HG02970 (cell line): ENCODE measurements at regions not wholly inside any gene's neighbourhood (a gene's known extent, or its start where the extent isn't known, plus 50 kb on each side); places are given as distances from the start of the nearest gene placed in this dataset.
"Not testable (repeated sequence)": the region's sequence is repeated elsewhere in the genome, so short reads cannot be mapped to it uniquely, and the experiment has no call there.

Experiments
- ATAC-seq: cut with Tn5 transposase; IDR thresholded peaks from one replicate; pipeline ENCODE4 v1.9.1; 2021; ENCODE audit warnings: mild to moderate bottlenecking, moderate library complexity, moderate number of reproducible peaks; ENCODE audit not compliant: unreplicated experiment, low FRiP score

DNA sequence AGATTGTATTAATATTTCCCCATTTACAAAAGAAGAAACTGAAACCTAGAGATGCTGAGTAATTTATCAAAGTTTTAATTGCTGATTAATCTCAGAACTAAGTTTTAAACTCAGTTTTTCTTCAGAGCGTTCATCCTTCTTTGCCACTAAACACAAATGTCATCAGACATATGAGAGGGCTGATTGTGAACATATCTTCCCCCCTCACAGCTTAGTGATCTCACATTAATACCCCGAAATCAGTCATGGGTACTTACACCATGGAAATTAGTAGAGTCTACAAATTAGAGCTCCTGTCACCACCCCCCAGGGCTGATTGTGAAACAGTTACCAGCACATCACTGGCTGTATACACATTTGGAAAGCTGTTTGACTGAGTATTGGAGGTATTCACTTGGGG is 189.3 kb upstream of the SGO1 start:
- ATAC-seq = no peak

DNA sequence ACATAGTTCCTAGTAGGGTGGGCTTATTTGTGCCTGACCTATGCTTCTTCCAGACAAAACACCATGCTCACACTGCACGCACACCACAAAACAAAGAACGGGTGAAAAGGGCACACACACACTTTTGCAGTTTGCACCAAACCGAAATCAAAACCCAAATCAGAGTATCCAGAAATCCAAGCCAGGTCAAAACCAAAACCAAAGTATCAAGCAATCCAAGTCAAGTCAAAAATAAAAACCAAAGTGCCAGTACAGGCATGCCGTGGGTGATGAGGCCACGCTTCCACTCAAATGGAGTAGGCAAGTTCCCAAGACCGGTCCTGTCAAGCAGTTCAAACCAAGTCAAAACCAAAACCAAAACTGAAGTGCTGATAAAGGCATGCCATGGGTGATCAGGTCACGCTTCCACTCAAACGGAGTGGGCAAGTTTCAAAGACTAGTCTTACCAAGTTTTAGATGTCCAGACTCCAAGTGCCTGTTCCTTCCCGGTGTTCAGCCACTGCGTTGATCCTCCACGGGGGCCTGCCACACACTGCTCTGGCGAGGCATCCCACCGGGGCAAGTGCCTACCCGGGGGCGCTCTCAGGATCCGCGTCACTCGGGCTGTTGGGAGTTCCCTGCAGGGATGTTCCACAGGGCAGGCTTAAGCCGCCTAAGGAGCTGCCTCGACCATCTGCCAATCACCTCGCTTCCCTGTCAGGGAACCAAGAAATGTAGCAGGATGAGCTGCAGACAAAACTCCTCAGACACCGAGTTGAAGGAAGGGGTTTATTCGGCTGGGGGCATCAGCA is 184.5 kb upstream of the SGO1 start:
- ATAC-seq = not testable (repeated sequence)

DNA sequence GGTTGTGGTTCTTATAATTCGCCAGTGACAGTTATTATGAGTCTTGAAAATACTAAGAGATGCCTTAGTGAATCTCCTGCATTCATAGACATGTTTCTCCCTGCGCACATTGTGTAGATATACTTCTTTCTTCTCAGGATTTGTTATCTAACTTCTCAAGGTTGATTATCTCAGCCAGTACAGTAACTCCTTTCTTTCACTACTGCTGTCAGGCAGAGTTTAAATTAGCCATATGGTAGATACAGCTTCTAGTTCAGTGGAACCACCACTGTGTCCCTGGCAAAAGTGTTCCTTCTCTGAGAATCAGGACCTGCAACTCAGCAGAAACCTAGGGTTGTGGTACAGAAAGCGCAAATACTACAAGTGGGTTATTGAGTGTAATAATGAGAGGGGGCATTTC is 175.0 kb upstream of the SGO1 start:
- ATAC-seq = no peak

DNA sequence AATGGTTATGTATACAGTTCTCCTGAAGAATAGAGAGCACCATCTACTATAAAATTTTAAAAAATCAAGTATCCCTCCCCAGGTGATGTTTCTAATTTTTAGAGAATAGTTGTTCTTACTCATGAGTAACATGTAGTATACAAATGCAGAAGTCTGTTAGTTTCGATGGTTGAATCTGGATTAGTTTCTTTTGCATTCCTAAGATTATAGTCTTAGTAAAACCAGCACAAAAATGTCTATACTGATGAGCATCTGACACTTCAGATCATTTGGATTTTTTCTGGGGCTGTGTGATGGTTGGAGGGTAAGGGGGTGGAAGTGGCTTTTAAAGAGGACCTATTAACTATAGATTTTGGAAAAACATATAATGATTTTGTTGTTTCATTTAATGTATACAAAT is 167.3 kb upstream of the SGO1 start:
- no peak for ATAC-seq

DNA sequence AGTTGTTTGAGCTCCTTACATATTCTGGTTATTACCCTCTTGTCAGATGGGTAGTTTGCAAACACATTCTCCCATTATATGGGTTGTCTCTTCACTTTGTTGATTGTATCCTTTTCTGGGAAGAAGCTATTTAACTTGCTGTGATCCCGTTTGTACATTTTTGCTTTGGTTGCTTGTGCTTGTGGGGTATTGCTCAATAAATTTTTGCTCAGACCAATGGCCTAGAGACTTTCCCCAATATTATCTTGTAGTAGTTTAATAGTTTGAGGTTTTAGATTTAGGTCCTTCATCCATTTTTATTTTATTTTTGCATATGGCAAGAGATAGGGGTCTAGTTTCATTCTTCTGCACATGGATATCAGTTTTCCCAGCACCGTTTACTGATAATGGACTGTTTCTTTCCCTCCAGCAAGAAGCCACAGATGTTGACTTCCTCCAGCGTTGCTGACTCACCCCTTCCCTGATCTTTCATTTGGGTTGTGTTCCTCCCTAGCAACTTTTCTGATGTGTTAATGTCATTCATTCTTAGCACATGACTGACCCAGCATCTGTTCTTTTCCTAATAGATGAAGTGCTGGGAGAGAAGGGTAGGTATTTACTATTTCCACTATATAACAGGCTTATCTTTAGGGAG is 166.7 kb upstream of the SGO1 start:
- ATAC-seq = no peak

DNA sequence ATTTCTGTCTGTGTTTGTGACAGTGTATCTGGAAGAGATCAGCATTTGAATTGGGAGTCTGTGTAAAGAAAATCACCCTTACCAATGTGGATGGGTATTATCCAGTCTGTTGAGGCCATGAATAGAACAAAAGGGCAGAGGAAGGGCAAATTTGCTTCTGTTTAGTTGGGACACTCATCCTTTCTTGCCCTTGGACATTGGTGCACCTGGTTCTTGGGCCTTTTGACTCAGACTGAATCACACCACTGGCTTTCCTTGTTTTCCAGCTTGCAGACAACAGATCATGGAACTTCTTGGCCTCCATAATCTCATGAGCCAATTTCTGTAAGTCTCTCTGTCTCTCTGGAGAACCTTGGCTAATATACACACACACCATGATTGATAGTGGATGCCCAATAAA is 164.4 kb upstream of the SGO1 start:
- ATAC-seq = no peak

DNA sequence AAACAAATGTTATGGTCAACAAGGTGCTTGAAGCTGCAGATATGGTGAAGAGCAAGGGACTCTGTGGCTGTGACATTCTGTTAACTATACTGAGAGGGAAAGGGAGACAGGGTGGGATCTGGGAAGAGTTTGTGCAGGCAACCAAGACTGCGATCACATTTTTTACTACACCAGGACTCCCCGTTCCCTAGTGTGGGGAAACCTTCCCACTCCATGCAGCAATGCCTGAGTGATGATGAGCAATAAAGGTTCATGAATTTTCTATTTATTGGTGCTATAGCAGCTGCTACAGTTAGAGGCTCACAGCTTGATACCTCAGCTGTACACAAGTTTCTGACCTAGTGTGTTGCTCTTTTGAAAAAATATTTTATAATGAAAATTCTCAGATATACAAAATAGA is 160.9 kb upstream of the SGO1 start:
- no peak for ATAC-seq

DNA sequence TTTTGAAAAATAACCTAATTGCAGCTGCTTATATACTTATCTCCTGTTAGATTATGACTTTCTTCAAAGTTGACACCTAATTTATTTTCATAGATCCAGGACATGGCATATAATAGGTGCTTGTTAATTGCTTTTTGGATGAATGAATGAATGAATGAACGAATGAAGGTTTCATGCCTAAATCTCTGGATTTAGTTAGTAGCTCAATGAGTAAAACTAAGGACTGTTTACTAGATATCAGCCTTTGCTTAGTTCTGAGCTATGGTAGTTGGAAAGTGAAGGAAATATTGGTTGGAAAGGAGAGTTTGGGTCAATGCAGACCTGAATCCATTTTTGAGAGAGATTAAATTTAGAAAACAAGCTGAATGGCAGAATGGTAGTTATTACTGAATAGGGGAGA is 160.4 kb upstream of the SGO1 start:
- ATAC-seq = no peak

DNA sequence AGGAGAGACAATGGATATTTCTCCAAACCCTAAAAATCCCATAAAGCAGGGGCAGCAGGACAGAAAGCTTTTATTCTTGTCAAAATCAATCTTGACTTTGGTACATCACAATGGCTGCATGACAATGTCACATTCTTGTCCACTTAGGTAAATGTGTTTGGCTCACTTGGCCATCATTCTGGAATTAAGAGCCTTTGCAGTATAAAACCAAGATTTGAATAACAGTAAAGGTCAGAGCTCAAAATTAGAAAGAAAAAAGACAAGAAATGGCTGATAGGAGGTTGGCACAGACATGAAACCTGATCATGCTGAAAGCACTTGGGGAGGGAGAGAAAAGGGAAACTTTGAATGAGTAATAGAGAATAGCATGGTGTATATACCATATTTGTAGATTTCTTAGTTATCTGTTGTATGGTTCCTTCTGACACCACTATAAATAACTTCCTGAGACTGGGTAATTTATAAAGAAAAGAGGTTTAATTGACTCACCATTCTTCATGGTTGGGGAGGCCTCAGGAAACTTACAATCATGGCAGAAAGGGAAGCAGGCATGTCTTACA is 158.5 kb upstream of the SGO1 start:
- ATAC-seq = no peak

DNA sequence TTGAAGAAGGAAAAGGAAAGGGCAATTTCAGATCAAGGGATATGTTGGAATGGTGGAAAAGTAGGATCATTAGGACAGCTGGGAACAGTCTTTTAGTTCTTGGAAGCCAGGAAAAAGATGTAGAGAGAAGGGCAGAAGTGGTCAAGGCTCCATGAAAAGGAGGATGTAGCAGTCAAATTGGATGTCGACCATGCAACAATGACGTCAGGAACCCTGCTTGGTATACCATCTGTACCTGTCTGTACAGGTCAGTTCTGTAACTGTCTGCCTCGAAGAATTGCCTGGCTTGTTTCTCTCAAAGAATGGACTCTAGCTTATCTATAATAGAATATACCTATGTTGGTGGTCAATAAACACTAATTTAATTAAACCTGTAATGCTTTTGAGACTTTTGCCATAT is 157.8 kb upstream of the SGO1 start:
- ATAC-seq = no peak

DNA sequence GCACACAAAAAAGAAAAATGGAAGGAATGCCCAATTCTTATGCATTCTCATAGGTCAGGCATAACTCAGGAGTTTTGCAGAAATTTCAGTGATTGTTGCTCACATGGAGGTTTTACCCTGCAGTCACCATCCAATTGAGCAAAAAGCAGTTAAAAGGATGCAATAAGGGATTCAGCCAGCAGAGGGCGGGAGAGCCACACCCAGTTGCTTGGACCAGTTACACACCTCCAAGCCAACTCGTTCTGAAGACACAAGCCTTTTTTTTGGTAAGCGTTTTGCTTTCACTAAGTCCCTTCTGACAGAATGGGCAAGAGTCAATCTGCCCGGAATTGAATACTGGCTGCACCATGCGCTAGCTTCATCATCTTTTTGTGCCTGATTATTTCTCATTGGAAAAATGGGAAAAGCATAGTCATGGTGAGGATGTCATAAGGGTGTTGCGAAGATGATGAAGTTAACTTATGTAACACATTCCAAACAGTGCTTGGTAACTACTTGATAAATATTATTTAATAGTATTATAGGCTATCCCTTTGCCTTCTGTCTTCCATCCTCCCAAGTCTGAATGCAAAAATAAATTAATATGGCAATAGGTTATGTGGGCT is 154.4 kb upstream of the SGO1 start:
- peak; percentile 81 for ATAC-seq

DNA sequence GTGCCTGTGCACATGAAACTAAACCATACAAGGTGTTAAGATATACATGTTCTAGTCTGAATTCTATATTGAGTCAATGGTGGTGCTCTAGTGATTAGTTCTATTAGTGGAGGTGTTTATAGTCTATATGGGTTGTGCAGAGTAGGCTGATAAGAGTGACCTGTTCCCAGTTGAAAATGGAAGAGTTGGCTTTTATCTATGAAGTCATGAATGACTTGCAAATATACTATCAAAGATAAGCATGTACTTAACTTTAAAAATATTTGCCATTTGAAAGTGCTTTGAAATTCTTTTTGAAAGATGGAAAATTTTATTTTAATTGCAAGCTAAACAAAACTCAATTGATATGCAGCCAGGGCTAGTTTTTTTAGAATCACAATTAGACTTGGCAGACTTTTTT is 150.6 kb upstream of the SGO1 start:
- no peak for ATAC-seq

DNA sequence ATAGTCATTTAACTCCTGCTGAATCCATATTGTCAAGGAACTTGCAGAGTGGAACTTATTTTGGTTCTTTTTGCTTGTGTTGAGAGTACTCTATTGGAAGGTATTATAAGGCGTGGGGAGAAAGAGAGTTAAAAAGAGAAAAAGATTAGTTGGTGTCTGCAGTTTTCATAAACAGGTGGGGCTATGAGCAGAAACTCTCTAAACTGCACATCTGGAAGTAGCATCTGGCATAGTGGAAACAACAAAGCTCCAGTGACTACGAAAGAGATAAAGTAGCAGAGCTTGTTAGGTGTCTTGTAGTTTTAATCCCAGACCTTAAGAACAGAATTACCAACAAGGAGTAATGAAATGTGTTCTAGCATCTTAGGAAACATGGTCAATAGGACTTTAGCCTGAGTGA is 148.8 kb upstream of the SGO1 start:
- ATAC-seq = no peak

DNA sequence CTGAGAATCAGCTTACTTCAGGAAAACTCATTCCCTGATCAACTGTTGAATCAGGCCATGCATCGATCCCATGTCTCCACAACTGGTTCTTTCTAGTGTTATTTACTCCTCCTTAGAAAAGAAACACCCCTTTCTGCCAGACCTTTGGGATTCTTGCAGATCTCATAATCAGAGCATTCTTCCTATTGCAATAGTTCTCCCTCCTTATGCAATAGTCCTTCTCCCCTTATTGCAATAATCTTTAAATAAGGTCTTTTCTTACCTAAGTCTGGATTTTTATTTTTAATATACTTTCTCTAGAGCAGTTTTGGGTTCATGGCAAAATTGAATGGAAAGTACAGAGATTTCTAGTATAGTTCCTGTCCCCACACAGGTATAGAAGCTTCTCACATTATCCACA is 141.9 kb upstream of the SGO1 start:
- no peak for ATAC-seq

DNA sequence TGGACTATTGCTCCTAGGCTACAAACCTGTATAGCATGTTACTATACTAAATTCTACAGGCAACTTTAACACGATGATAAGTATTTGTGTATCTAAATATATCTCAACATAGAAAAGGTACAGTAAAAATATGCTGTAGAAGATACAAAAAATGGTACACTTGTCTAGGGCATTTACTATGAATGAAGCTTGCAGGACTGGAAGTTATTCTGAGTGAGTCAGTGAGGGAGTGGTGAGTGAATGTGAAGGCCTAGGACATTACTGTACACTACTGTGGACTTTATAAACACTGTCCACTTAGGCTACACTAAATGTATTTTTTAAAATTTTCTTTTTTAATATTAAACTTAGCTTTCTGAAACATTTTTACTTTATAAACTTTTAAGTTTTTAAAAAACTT is 140.5 kb upstream of the SGO1 start:
- ATAC-seq = no peak

DNA sequence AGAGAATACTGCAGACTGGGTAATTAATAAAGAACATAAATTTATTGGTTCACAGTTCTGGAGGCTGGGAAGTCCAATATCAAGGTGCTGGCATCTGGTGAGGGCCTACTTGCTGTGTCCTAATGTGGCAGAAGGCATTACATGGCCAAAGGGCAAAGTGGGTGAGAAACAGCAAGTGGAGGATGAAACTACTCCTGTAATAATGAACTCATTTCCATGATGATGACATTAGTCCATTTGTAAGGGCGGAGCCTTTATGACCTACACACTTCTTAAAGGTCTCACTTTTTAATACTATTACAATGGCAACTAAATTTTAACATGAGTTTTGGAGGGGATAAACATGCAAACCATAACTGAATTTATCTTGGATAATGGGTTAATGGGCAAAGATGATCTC is 139.6 kb upstream of the SGO1 start:
- no peak for ATAC-seq

DNA sequence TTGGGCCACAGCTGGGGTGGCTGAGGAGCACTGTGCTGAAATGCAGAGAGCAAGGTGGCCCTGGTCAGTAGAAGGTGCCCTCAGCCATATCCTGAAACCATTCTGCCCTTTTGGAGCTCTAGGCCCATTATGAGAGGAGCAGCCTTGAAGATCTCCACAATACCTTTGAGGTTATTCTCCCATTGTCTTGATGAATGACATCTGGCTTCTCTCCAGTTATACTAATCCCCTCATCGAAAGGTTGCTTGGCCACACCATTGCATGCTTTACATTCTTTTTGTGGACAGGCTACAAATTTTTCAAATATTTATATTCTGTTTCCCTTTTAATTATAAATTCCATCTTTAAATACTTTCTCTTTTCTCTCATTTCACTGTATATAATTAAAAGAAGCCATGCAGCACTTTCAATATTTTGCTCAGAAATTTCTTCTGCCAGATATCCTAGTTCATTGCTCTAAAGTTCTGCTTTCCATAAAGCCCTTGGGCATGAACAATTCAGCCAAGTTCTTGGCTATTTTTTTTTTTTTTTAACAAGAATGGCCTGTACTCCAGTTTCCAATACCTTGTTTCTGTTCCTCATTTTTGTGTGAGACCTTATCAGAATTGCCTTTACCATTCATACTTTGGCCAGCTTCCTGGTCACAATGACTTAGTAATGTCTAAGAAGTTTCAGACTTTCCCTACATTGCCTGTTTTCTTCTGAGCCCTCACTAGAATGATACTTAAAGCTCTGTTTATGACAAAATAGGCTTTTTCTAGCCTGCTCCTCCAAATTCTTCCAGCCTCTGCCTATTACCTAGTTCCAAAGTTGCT is 138.9 kb upstream of the SGO1 start:
- peak; percentile 93 for ATAC-seq

DNA sequence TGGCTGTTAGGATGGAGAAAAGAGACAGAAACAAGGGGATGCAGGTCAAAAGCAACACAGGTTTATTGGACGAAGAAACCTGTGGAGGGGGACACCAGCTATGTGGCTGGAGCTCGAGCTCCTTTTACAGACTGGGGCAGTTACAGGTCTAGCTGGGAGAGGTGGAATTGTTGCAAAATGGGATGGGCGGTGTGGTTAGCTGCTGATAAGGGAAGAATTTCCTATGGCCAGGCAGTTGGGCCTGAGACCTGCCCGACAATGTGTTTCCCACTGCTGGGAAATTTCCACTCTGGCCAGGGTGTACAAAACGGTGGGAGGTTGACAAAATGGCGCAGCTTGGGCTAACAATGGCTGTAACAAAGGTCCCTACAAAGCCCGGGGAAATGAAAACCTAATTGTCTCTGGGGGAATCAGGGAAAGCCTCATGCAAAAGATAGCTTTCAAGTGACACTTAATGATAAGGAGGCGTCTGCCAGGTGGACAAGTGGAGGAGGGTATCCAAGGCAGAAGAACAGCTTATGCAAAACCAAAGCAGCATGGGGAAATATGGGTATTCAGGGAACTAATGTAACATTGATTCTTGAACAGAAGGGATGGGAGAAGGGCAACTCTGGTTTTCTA is 137.4 kb upstream of the SGO1 start:
- no peak for ATAC-seq

DNA sequence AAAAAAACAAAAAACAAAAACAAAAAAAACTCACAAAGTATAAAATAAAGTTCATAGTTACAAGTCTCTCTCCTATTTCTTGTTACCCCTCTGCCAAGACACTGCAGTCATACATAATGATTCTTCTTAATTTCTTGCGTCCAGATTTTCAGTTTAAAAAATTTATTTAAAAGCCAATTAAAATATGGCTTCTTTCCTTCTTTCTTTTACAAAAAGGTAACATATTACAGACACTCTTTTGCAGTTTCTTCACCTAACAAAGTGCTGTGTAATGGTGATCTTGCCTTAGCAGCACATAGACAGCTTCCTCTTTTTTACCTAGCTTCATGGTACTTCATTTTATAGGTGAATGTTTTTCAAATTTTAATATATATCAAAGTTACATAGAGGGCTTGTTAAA is 136.1 kb upstream of the SGO1 start:
- no peak for ATAC-seq

DNA sequence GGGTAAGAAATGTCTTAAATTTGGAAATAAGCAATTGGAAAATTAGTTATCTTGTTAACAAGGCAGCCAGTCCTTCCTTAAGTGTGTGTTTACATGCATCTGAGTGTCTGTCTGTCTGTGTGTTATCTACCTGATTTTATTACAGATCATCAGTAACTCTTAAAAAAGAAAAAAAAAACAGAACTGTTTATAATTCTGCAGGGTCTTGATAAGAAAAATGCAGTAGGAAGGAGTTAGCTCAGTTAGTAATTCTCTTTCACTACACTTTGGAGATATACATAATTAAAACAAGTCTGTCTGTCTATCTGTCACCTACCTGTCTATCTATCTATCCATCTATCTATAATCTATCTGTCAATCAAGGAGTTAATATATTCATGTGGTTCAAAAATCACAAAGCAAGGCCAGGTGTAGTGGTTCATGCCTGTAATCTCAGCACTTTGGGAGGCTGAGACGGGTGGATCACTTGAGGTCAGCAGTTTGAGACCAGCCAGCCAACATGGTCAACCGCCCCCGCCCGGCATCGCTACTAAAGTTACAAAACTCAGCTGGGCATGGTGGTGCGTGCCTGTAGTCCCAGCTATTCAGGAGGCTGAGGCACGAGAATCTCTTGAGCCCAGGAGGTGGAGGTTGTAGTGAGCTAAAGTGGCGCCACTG is 135.5 kb upstream of the SGO1 start:
- no peak for ATAC-seq
